GM12878 (cell line): ENCODE measurements at regions not wholly inside any gene's neighbourhood (a gene's known extent, or its start where the extent isn't known, plus 50 kb on each side); places are given as distances from the start of the nearest gene placed in this dataset.
A peak's percentile ranks its signal among the peaks of the same experiment; 100 is the strongest.

Source experiments
- ATF3 ChIP-seq: IDR thresholded peaks from 2 replicates; pipeline ENCODE4 v1.6.1; 2011; ENCODE audit warnings: low read depth, mild to moderate bottlenecking, low read length, moderate library complexity, borderline replicate concordance; ENCODE audit errors: extremely low read depth
- BMI1 ChIP-seq: fragments of 450-650 bp; IDR thresholded peaks from 2 replicates; pipeline ENCODE4 v1.6.1; 2016; ENCODE audit warnings: mild to moderate bottlenecking, moderate library complexity, borderline replicate concordance
- CBX5 ChIP-seq: sonication (generic); IDR thresholded peaks from 2 replicates; pipeline ENCODE4 v1.6.1; 2016; ENCODE audit warnings: low read depth, moderate library complexity, mild to moderate bottlenecking, inconsistent platforms
- CUX1 ChIP-seq: IDR thresholded peaks from 2 replicates; pipeline ENCODE4 v1.6.1; 2012; ENCODE audit warnings: improper control_type of control experiment, low read depth, low read length; ENCODE audit not compliant: insufficient replicate concordance
- ETV6 ChIP-seq, 2 experiments: fragments of 450-650 bp in 1 of 2; IDR thresholded peaks in 1 of 2; conservative IDR thresholded peaks in 1 of 2; 2 replicates each; pipeline ENCODE4 v1.6.1; 2014; ENCODE audit warnings: antibody characterized with exemption in 1 of 2, borderline replicate concordance in 1 of 2, low read depth in 1 of 2, mild to moderate bottlenecking in 1 of 2, moderate library complexity in 1 of 2
- GATAD2B ChIP-seq: fragments of 450-650 bp; conservative IDR thresholded peaks from 2 replicates; pipeline ENCODE4 v1.6.1; 2017; ENCODE audit warnings: low read depth, mild to moderate bottlenecking, moderate library complexity
- LARP7 ChIP-seq: fragments of 450-650 bp; IDR thresholded peaks from 2 replicates; pipeline ENCODE4 v1.6.1; 2017; ENCODE audit warnings: mild to moderate bottlenecking
- MAX ChIP-seq: IDR thresholded peaks from 2 replicates; pipeline ENCODE4 v1.6.1; 2012; ENCODE audit warnings: low read depth, low read length, improper control_type of control experiment
- MLLT1 ChIP-seq: fragments of 450-650 bp; IDR thresholded peaks from 2 replicates; pipeline ENCODE4 v1.6.1; 2016; ENCODE audit warnings: mild to moderate bottlenecking
- PAX5 ChIP-seq: IDR thresholded peaks from 2 replicates; pipeline ENCODE4 v1.6.1; 2011; ENCODE audit warnings: low read depth, low read length, borderline replicate concordance
- PKNOX1 ChIP-seq: fragments of 450-650 bp; IDR thresholded peaks from 2 replicates; pipeline ENCODE4 v1.6.1; 2016; ENCODE audit warnings: mild to moderate bottlenecking
- POLR2AphosphoS2 ChIP-seq: IDR thresholded peaks from 2 replicates; pipeline ENCODE4 v1.6.1; 2011; ENCODE audit warnings: low read depth, mild to moderate bottlenecking, low read length, improper control_type of control experiment, moderate library complexity
- STAT3 ChIP-seq: IDR thresholded peaks from 2 replicates; pipeline ENCODE4 v1.6.1; 2011; ENCODE audit warnings: low read depth, low read length, improper control_type of control experiment
- ZBTB33 ChIP-seq: fragments of 450-650 bp; IDR thresholded peaks from 2 replicates; pipeline ENCODE4 v1.6.1; 2017; ENCODE audit warnings: mild to moderate bottlenecking
- ZBTB4 ChIP-seq: fragments of 450-650 bp; formaldehyde crosslinking; IDR thresholded peaks from 2 replicates; pipeline ENCODE4 v1.4.0; 2022; ENCODE audit warnings: mild to moderate bottlenecking, moderate library complexity

GRCh38 chr10:31133792-31134310 is 102.2 kb upstream of the ZNF438 start (continued):
- TF ChIP-seq CUX1: no peak
- TF ChIP-seq MLLT1: 0 out of 2 replicates have a peak, but pooled peaks have one; percentile 3
- TF ChIP-seq MAX: 0 out of 2 replicates have a peak, but pooled peaks have one; percentile 17
- TF ChIP-seq ZBTB4 (CRISPR knock-in tag): no peak
- no peak; the same call in 1 of the 2 replicates for TF ChIP-seq LARP7
- no peak for TF ChIP-seq BMI1
- 0 out of 2 replicates have a peak, but pooled peaks have one; percentile 42 for TF ChIP-seq POLR2AphosphoS2
- TF ChIP-seq ETV6 (conservative IDR thresholded peaks at IDR 0.05 in 1 of 2, IDR thresholded peaks at IDR 0.05 in 1 of 2; ENCODE audit: borderline replicate concordance in 1 of 2, low read depth in 1 of 2): no peak
- no peak for TF ChIP-seq ZBTB33
- TF ChIP-seq ATF3: no peak
- TF ChIP-seq STAT3: no peak
- TF ChIP-seq PKNOX1: peak; percentile 83
- TF ChIP-seq PAX5: peak; percentile 26; the same call in 1 of the 2 replicates
- 0 out of 2 replicates have a peak, but pooled peaks have one; percentile 74 for TF ChIP-seq CBX5
- no peak; the same call in 1 of the 2 replicates for TF ChIP-seq GATAD2B
